ENCODE measurements at regions not wholly inside any gene's neighbourhood (a gene's known extent, or its start where the extent isn't known, plus 50 kb on each side); places are given as distances from the start of the nearest gene placed in this dataset.

GRCh38 chr14:25552826-25553225 lies 502.9 kb upstream of the STXBP6 start:
- Histone ChIP-seq H3K36me3 (no peaks in the 10 kb centered on the region), H3K4me3 (no peak overlapping the region), H3K9me3 (no peaks in the 10 kb centered on the region), H3K9ac (ENCODE audit: low read depth in 2 of 2, low read length in 2 of 2) (no peak overlapping the region), H3K27me3 (no peaks in the 10 kb centered on the region), H3K27ac (no peak overlapping the region), H3K4me1 (no peaks in the 10 kb centered on the region)
- intact Hi-C loops (cut with DNase I), result no loop called here
- DNase-seq, result no peak
- TF ChIP-seq CTCF (IDR thresholded peaks at IDR 0.05), result no peak

- no peak for DNase-seq
- no peaks in the 10 kb centered on the region for H3K4me1 ChIP-seq
- TF ChIP-seq CTCF (IDR thresholded peaks at IDR 0.05), result no peak
- no peaks in the 10 kb centered on the region for H3K27me3 ChIP-seq
- intact Hi-C loops (cut with DNase I), result no loop called here
- H3K27ac ChIP-seq, result no peak overlapping the region
- H3K4me3 ChIP-seq, result no peak overlapping the region
- H3K9me3 ChIP-seq, result no peaks in the 10 kb centered on the region
- H3K36me3 ChIP-seq, result no peaks in the 10 kb centered on the region
- no peak overlapping the region for H3K9ac ChIP-seq (ENCODE audit: low read depth in 2 of 2, low read length in 2 of 2)
Measured at GRCh38 chr14:25551674-25552073, 501.7 kb upstream of the STXBP6 start.

GRCh38 chr14:25546826-25547225 lies 496.9 kb upstream of the STXBP6 start:
- Histone ChIP-seq H3K27ac (no peak overlapping the region), H3K4me3 (no peak overlapping the region), H3K9ac (ENCODE audit: low read depth in 2 of 2, low read length in 2 of 2) (no peak overlapping the region), H3K9me3 (no peaks in the 10 kb centered on the region), H3K36me3 (no peaks in the 10 kb centered on the region), H3K4me1 (no peaks in the 10 kb centered on the region), H3K27me3 (no peaks in the 10 kb centered on the region)
- no peak for DNase-seq
- intact Hi-C loops (cut with DNase I), result no loop called here
- TF ChIP-seq CTCF (IDR thresholded peaks at IDR 0.05), result no peak

GRCh38 chr14:25537846-25538455 lies 488.0 kb upstream of the STXBP6 start:
- DNase-seq, result peak; percentile 52
- Histone ChIP-seq H3K4me1 (no peaks in the 10 kb centered on the region), H3K36me3 (no peaks in the 10 kb centered on the region), H3K9me3 (no peaks in the 10 kb centered on the region), H3K27me3 (no peaks in the 10 kb centered on the region), H3K9ac (ENCODE audit: low read depth in 2 of 2, low read length in 2 of 2) (no peak overlapping the region), H3K4me3 (no peak overlapping the region), H3K27ac (no peak overlapping the region)
- intact Hi-C loops (cut with DNase I), result loop anchor here (5.0 to 10.0 kb wide), 2 partner anchors 106 to 123 kb away; no protein-coding TSS in a partner anchor
- peak; percentile 38 for TF ChIP-seq CTCF (IDR thresholded peaks at IDR 0.05)

- intact Hi-C loops (cut with DNase I), result no loop called here
- DNase-seq, result no peak
- no peaks in the 10 kb centered on the region for H3K36me3 ChIP-seq
- H3K9me3 ChIP-seq, result no peaks in the 10 kb centered on the region
- no peaks in the 10 kb centered on the region for H3K4me1 ChIP-seq
- H3K9ac ChIP-seq (ENCODE audit: low read depth in 2 of 2, low read length in 2 of 2), result no peak overlapping the region
- H3K4me3 ChIP-seq, result no peak overlapping the region
- no peak overlapping the region for H3K27ac ChIP-seq
- no peak for TF ChIP-seq CTCF (IDR thresholded peaks at IDR 0.05)
- no peaks in the 10 kb centered on the region for H3K27me3 ChIP-seq
Measured at GRCh38 chr14:25526290-25526689, 476.3 kb upstream of the STXBP6 start.

All from colonic mucosa (tissue), 4 donors.